B cell (primary cell): ENCODE measurements at regions not wholly inside any gene's neighbourhood (a gene's known extent, or its start where the extent isn't known, plus 50 kb on each side); places are given as distances from the start of the nearest gene placed in this dataset.

Experiments used
- ATAC-seq: fragments of 200-7000 bp; cut with Tn5 transposase; one replicate; pipeline ENCODE4 v1.10.0; 2021; ENCODE audit warnings: low read depth, mild to moderate bottlenecking, moderate number of reproducible peaks, moderate library complexity
- CTCF ChIA-PET: fragments of 350-600 bp; sonication (Branson Sonifier 250); formaldehyde crosslinking; loops from one replicate; lab custom pipeline; 2021; ENCODE audit warnings: antibody characterized with exemption, inconsistent platforms; lab: Charles Lee
- POLR2A ChIA-PET: fragments of 350-600 bp; sonication (Branson Sonifier 250); formaldehyde crosslinking; loops from one replicate; lab custom pipeline; 2021; ENCODE audit warnings: antibody characterized with exemption; lab: Charles Lee
- DNase-seq: peaks from one replicate; pipeline ENCODE4 v3.0.0; 2013
- H2AFZ ChIP-seq: 2 replicates; pipeline ENCODE4 v1.6.1; 2012; ENCODE audit warnings: mild to moderate bottlenecking, low read depth, low read length; ENCODE audit not compliant: insufficient read depth, poor library complexity, severe bottlenecking
- H3K27ac ChIP-seq, 2 donors: 1 replicate in 1 of 2; 2 replicates in 1 of 2; pipeline ENCODE4 v1.5.1; 2012 to 2013; ENCODE audit warnings: low read length in 2 of 2, mild to moderate bottlenecking in 2 of 2, moderate library complexity in 1 of 2
- H3K27me3 ChIP-seq, 4 experiments: fragments of 200-600 bp in 1 of 4; sonication (generic) in 1 of 4; replicated peaks in 1 of 4; 1 replicate in 2 of 4; 2 replicates in 2 of 4; pipeline versions ENCODE4 v1.6.1 to v1.7.0; 2013 to 2016; ENCODE audit warnings: low read length in 3 of 4, mild to moderate bottlenecking in 2 of 4, mixed read lengths in 1 of 4, moderate library complexity in 1 of 4; ENCODE audit not compliant: insufficient read depth in 4 of 4, control insufficient read depth in 3 of 4; ENCODE audit errors: control extremely low read depth in 1 of 4
- H3K36me3 ChIP-seq, 2 experiments: replicated peaks in 1 of 2; 1 replicate in 1 of 2; 2 replicates in 1 of 2; pipeline versions ENCODE4 v1.6.1 to v1.7.1; 2013; ENCODE audit warnings: low read length in 1 of 2; ENCODE audit not compliant: insufficient read depth in 2 of 2, control insufficient read depth in 1 of 2; ENCODE audit errors: control extremely low read depth in 1 of 2, extremely low read depth in 1 of 2
- H3K4me1 ChIP-seq, 2 donors: fragments of 200-600 bp in 1 of 2; sonication (generic) in 1 of 2; 1 replicate in 1 of 2; 2 replicates in 1 of 2; pipeline versions ENCODE4 v1.5.1 to v1.6.1; 2013 to 2017; ENCODE audit warnings: low read length in 2 of 2; ENCODE audit not compliant: control insufficient read depth in 2 of 2, insufficient read depth in 2 of 2
- H3K4me2 ChIP-seq: replicated peaks from 2 replicates; pipeline ENCODE3; 2012; ENCODE audit warnings: mild to moderate bottlenecking, low read depth, low read length; ENCODE audit not compliant: poor library complexity, severe bottlenecking
- H3K4me3 ChIP-seq, 5 experiments: fragments of 200-600 bp in 1 of 5; sonication (generic) in 1 of 5; 1 replicate in 3 of 5; 2 replicates in 2 of 5; pipeline versions ENCODE4 v1.5.1 to v1.7.0; 2011 to 2016; ENCODE audit warnings: low read length in 4 of 5, mild to moderate bottlenecking in 4 of 5, low read depth in 2 of 5, control low read depth in 1 of 5, moderate library complexity in 1 of 5; ENCODE audit not compliant: insufficient read depth in 1 of 5; ENCODE audit errors: control extremely low read depth in 1 of 5, extremely low read depth in 1 of 5
- H3K79me2 ChIP-seq: fragments of 200-600 bp; sonication (generic); one replicate; pipeline ENCODE4 v1.6.0; 2016; ENCODE audit warnings: low read length; ENCODE audit not compliant: control insufficient read depth, insufficient read depth
- H3K9ac ChIP-seq: fragments of 200-600 bp; sonication (generic); 2 replicates; pipeline ENCODE4 v1.6.1; 2017; ENCODE audit warnings: mild to moderate bottlenecking, low read length, moderate library complexity
- H3K9me3 ChIP-seq, 3 donors: one replicate each; pipeline versions ENCODE4 v1.6.1 to v1.7.1; 2013; ENCODE audit warnings: low read length in 2 of 3; ENCODE audit not compliant: control insufficient read depth in 2 of 3, insufficient read depth in 1 of 3; ENCODE audit errors: control extremely low read depth in 1 of 3
- H4K20me1 ChIP-seq: 2 replicates; pipeline ENCODE4 v1.6.0; 2012; ENCODE audit warnings: mild to moderate bottlenecking, low read length; ENCODE audit not compliant: insufficient read depth, control insufficient read depth, poor library complexity, severe bottlenecking
- H3K27ac Mint-ChIP-seq: one replicate; pipeline ENCODE4 v1.8.0; 2021; ENCODE audit warnings: mixed read lengths
- H3K27me3 Mint-ChIP-seq: one replicate; pipeline ENCODE4 v1.8.0; 2021; ENCODE audit warnings: mixed read lengths
- H3K4me1 Mint-ChIP-seq: one replicate; pipeline ENCODE4 v1.8.0; 2021; ENCODE audit warnings: mixed read lengths
- H3K4me3 Mint-ChIP-seq: one replicate; pipeline ENCODE4 v1.8.0; 2021; ENCODE audit warnings: mixed read lengths
- H3K9me3 Mint-ChIP-seq: one replicate; pipeline ENCODE4 v1.8.0; 2022; ENCODE audit warnings: mixed read lengths; ENCODE audit not compliant: insufficient read depth
- CTCF ChIP-seq: fragments of 200-600 bp; IDR thresholded peaks from one replicate; pipeline ENCODE4 v1.8.0; 2022; ENCODE audit warnings: antibody characterized with exemption, mild to moderate bottlenecking
- EZH2 ChIP-seq: IDR thresholded peaks from 2 replicates; pipeline ENCODE4 v1.6.1; 2012; ENCODE audit warnings: borderline replicate concordance, low read depth, mild to moderate bottlenecking, moderate library complexity, low read length; ENCODE audit not compliant: insufficient read depth, poor library complexity, severe bottlenecking
- WGBS: methylation state at CpG from one replicate; pipeline ENCODE4 v1.1.5; 2013; ENCODE audit warnings: missing lambda C conversion rate; ENCODE audit not compliant: insufficient coverage; 5-methylcytosine and 5-hydroxymethylcytosine counted together
- intact Hi-C: fragments of 100-400 bp; cut with micrococcal nuclease; formaldehyde crosslinking; loops from one replicate; pipeline ENCODE4 v1.10.0; 2022

GRCh38 chr6:126720304-126720703 lies 380.4 kb downstream of the CENPW start:
- H3K9me3 Mint-ChIP-seq, result no peaks in the 10 kb centered on the region

GRCh38 chr6:126721581-126722160 lies 381.8 kb downstream of the CENPW start:
- Mint-ChIP-seq H3K27me3 (no peaks in the 10 kb centered on the region), H3K4me3 (no peak overlapping the region), H3K4me1 (no peaks in the 10 kb centered on the region), H3K9me3 (no peaks in the 10 kb centered on the region), H3K27ac (no peak overlapping the region)
- H3K79me2 ChIP-seq, result no peaks in the 10 kb centered on the region
- DNase-seq (no peak), ATAC-seq (no peak)
- no peaks in the 10 kb centered on the region for H3K36me3 ChIP-seq
- TF ChIP-seq EZH2 (no peak), CTCF (no peak)
- WGBS, result no CpG with 5 or more reads among the region's 1 CpG
- H3K4me3 ChIP-seq, result no peak overlapping the region
- H3K27ac ChIP-seq, result no peak overlapping the region
- no peaks in the 10 kb centered on the region for H3K27me3 ChIP-seq
- H3K9ac ChIP-seq, result no peak overlapping the region
- H4K20me1 ChIP-seq, result no peaks in the 10 kb centered on the region
- H3K4me1 ChIP-seq, result no peaks in the 10 kb centered on the region
- intact Hi-C loops, result no loop called here
- ChIA-PET POLR2A (no interaction called here), CTCF (no interaction called here)
- peaks cover 0 to 5% (median 0%) of the 10 kb centered on the region in 3 donors for H3K9me3 ChIP-seq
- no peak overlapping the region for H3K4me2 ChIP-seq
- H2AFZ ChIP-seq, result no peak overlapping the region

More at GRCh38 chr6:126720304-126720703, 380.4 kb downstream of the CENPW start:
- H3K27me3 ChIP-seq, result no peaks in the 10 kb centered on the region
- H2AFZ ChIP-seq, result no peak overlapping the region
- DNase-seq (no peak), ATAC-seq (no peak)
- intact Hi-C loops, result no loop called here
- no peaks in the 10 kb centered on the region for H3K79me2 ChIP-seq
- H3K4me1 ChIP-seq, result no peaks in the 10 kb centered on the region
- no peak for TF ChIP-seq EZH2
- H3K4me3 Mint-ChIP-seq, result no peak overlapping the region
- H3K9ac ChIP-seq, result no peak overlapping the region
- no peaks in the 10 kb centered on the region for H3K27me3 Mint-ChIP-seq
- no peaks in the 10 kb centered on the region for H4K20me1 ChIP-seq
- H3K36me3 ChIP-seq, result no peaks in the 10 kb centered on the region
- H3K4me2 ChIP-seq, result no peak overlapping the region
- H3K4me3 ChIP-seq, result no peak overlapping the region
- no peaks in the 10 kb centered on the region for H3K4me1 Mint-ChIP-seq
- CTCF ChIA-PET, result no interaction called here
- POLR2A ChIA-PET, result no interaction called here
- H3K27ac Mint-ChIP-seq, result no peak overlapping the region
- H3K27ac ChIP-seq, result no peak overlapping the region
- no peaks in the 10 kb centered on the region for H3K9me3 ChIP-seq
